Thoracic aorta (tissue), 2 donors: ENCODE measurements at regions not wholly inside any gene's neighbourhood (a gene's known extent, or its start where the extent isn't known, plus 50 kb on each side); places are given as distances from the start of the nearest gene placed in this dataset.

Source experiments
- ATAC-seq: fragments of 150-250 bp; one replicate; pipeline ENCODE4 v1.8.0; 2017; ENCODE audit warnings: low read depth; ENCODE audit not compliant: insufficient number of reproducible peaks, low FRiP score
- DNase-seq: peaks from one replicate; pipeline ENCODE4 v3.0.0-alpha.2; 2020; ENCODE audit warnings: low spot score
- H3K27ac ChIP-seq, 2 donors: fragments of 200-600 bp; sonication (generic); 1 replicate in 1 of 2; 2 replicates in 1 of 2; pipeline ENCODE4 v1.5.1; 2016; ENCODE audit warnings: mild to moderate bottlenecking in 2 of 2, moderate library complexity in 2 of 2
- H3K27me3 ChIP-seq: fragments of 200-600 bp; sonication (generic); replicated peaks from 2 replicates; pipeline ENCODE4 v1.6.0; 2016; ENCODE audit warnings: mild to moderate bottlenecking; ENCODE audit not compliant: insufficient read depth
- H3K36me3 ChIP-seq: fragments of 200-600 bp; sonication (generic); one replicate; pipeline ENCODE4 v1.5.1; 2016
- H3K4me1 ChIP-seq, 2 donors: fragments of 200-600 bp; sonication (generic); 1 replicate in 1 of 2; 2 replicates in 1 of 2; pipeline versions ENCODE4 v1.5.1 to v1.6.0; 2016; ENCODE audit warnings: low read depth in 2 of 2, mild to moderate bottlenecking in 1 of 2; ENCODE audit not compliant: control insufficient read depth in 1 of 2
- H3K4me3 ChIP-seq: fragments of 200-600 bp; sonication (generic); 2 replicates; pipeline ENCODE4 v1.5.1; 2016; ENCODE audit warnings: mild to moderate bottlenecking
- H3K9me3 ChIP-seq: fragments of 200-600 bp; sonication (generic); 2 replicates; pipeline ENCODE4 v1.5.1; 2016
- CTCF ChIP-seq: fragments of 200-600 bp; sonication (generic); IDR thresholded peaks from one replicate; pipeline ENCODE4 v1.5.1; 2019; ENCODE audit warnings: antibody characterized with exemption

GRCh38 chrX:74179071-74179470 is 124.9 kb upstream of the ZCCHC13 start:
- TF ChIP-seq CTCF: no peak
- DNase-seq (no peak), ATAC-seq (no peak)
- H3K4me1 ChIP-seq: peaks cover 0 to 4% of the 10 kb centered on the region in 2 donors
- H3K27me3 ChIP-seq: no peaks in the 10 kb centered on the region
- H3K4me3 ChIP-seq: no peak overlapping the region
- no peaks in the 10 kb centered on the region for H3K36me3 ChIP-seq
- H3K27ac ChIP-seq: no peak overlapping the region
- H3K9me3 ChIP-seq: no peaks in the 10 kb centered on the region

- no peaks in the 10 kb centered on the region for H3K9me3 ChIP-seq
- no peaks in the 10 kb centered on the region for H3K36me3 ChIP-seq
- TF ChIP-seq CTCF: no peak
- ATAC-seq (no peak), DNase-seq (no peak)
- peaks cover 0 to 4% of the 10 kb centered on the region in 2 donors for H3K4me1 ChIP-seq
- H3K4me3 ChIP-seq: peak overlapping the region; percentile 36
- H3K27me3 ChIP-seq: no peaks in the 10 kb centered on the region
- H3K27ac ChIP-seq: no peak overlapping the region
Observed at GRCh38 chrX:74178536-74178935, 125.4 kb upstream of the ZCCHC13 start.

GRCh38 chrX:74171465-74171864 is 132.5 kb upstream of the ZCCHC13 start:
- Histone ChIP-seq H3K4me3 (no peak overlapping the region), H3K36me3 (no peaks in the 10 kb centered on the region), H3K4me1 (no peaks in the 10 kb centered on the region), H3K27me3 (no peaks in the 10 kb centered on the region), H3K9me3 (peaks cover 9% of the 10 kb centered on the region), H3K27ac (no peak overlapping the region)
- ATAC-seq (no peak), DNase-seq (no peak)
- no peak for TF ChIP-seq CTCF

- TF ChIP-seq CTCF: no peak
Observed at GRCh38 chrX:74162199-74162598, 141.8 kb upstream of the ZCCHC13 start.

GRCh38 chrX:74160816-74161215 is 143.2 kb upstream of the ZCCHC13 start:
- Histone ChIP-seq H3K27me3 (no peaks in the 10 kb centered on the region), H3K27ac (no peak overlapping the region), H3K4me1 (no peaks in the 10 kb centered on the region), H3K4me3 (no peak overlapping the region), H3K36me3 (no peaks in the 10 kb centered on the region), H3K9me3 (no peaks in the 10 kb centered on the region)
- TF ChIP-seq CTCF: no peak
- DNase-seq (no peak), ATAC-seq (no peak)

More at GRCh38 chrX:74162199-74162598, 141.8 kb upstream of the ZCCHC13 start:
- H3K27ac ChIP-seq: no peak overlapping the region
- DNase-seq (no peak), ATAC-seq (no peak)
- no peak overlapping the region for H3K4me3 ChIP-seq
- no peaks in the 10 kb centered on the region for H3K36me3 ChIP-seq
- H3K9me3 ChIP-seq: no peaks in the 10 kb centered on the region
- H3K27me3 ChIP-seq: no peaks in the 10 kb centered on the region
- H3K4me1 ChIP-seq: no peaks in the 10 kb centered on the region
